ENCODE measurements at regions not wholly inside any gene's neighbourhood (a gene's known extent, or its start where the extent isn't known, plus 50 kb on each side); places are given as distances from the start of the nearest gene placed in this dataset.

DNA sequence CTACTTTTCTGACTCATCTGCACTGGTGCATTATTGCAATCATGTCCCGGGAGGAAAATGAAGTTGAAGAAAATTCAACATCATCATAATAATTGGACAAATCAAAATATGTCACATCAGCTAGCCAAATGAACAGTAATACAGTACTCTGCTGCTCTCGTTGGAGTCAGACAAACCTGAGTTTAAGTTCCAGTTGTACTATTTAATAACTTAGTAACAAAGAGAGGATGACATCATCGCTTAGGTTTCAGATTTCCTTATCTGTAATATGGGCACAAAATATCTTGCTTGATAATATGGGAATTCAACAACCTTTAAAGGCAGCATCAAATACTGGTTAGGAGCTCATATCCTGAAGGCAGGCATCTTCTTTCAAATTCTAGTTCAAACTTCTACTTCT lies 1248.9 kb upstream of the ACO1 start:
- TF ChIP-seq ZNF124 (CRISPR knock-in tag; IDR thresholded peaks at IDR 0.05) (no peak), MAZ (CRISPR knock-in tag; conservative IDR thresholded peaks at IDR 0.05 in 1 of 2, IDR thresholded peaks at IDR 0.05 in 1 of 2) (no peak), HNRNPLL (IDR thresholded peaks at IDR 0.05; ENCODE audit: low read depth, low read length, poor library complexity, severe bottlenecking) (no peak)
- TF ChIP-seq, protein P1, sequence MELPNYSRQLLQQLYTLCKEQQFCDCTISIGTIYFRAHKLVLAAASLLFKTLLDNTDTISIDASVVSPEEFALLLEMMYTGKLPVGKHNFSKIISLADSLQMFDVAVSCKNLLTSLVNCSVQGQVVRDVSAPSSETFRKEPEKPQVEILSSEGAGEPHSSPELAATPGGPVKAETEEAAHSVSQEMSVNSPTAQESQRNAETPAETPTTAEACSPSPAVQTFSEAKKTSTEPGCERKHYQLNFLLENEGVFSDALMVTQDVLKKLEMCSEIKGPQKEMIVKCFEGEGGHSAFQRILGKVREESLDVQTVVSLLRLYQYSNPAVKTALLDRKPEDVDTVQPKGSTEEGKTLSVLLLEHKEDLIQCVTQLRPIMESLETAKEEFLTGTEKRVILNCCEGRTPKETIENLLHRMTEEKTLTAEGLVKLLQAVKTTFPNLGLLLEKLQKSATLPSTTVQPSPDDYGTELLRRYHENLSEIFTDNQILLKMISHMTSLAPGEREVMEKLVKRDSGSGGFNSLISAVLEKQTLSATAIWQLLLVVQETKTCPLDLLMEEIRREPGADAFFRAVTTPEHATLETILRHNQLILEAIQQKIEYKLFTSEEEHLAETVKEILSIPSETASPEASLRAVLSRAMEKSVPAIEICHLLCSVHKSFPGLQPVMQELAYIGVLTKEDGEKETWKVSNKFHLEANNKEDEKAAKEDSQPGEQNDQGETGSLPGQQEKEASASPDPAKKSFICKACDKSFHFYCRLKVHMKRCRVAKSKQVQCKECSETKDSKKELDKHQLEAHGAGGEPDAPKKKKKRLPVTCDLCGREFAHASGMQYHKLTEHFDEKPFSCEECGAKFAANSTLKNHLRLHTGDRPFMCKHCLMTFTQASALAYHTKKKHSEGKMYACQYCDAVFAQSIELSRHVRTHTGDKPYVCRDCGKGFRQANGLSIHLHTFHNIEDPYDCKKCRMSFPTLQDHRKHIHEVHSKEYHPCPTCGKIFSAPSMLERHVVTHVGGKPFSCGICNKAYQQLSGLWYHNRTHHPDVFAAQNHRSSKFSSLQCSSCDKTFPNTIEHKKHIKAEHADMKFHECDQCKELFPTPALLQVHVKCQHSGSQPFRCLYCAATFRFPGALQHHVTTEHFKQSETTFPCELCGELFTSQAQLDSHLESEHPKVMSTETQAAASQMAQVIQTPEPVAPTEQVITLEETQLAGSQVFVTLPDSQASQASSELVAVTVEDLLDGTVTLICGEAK (IDR thresholded peaks at IDR 0.05), result no peak
- TF ChIP-seq, protein P1 (CRISPR knock-in tag; IDR thresholded peaks at IDR 0.05), result no peak
- TF ChIP-seq, protein P2, sequence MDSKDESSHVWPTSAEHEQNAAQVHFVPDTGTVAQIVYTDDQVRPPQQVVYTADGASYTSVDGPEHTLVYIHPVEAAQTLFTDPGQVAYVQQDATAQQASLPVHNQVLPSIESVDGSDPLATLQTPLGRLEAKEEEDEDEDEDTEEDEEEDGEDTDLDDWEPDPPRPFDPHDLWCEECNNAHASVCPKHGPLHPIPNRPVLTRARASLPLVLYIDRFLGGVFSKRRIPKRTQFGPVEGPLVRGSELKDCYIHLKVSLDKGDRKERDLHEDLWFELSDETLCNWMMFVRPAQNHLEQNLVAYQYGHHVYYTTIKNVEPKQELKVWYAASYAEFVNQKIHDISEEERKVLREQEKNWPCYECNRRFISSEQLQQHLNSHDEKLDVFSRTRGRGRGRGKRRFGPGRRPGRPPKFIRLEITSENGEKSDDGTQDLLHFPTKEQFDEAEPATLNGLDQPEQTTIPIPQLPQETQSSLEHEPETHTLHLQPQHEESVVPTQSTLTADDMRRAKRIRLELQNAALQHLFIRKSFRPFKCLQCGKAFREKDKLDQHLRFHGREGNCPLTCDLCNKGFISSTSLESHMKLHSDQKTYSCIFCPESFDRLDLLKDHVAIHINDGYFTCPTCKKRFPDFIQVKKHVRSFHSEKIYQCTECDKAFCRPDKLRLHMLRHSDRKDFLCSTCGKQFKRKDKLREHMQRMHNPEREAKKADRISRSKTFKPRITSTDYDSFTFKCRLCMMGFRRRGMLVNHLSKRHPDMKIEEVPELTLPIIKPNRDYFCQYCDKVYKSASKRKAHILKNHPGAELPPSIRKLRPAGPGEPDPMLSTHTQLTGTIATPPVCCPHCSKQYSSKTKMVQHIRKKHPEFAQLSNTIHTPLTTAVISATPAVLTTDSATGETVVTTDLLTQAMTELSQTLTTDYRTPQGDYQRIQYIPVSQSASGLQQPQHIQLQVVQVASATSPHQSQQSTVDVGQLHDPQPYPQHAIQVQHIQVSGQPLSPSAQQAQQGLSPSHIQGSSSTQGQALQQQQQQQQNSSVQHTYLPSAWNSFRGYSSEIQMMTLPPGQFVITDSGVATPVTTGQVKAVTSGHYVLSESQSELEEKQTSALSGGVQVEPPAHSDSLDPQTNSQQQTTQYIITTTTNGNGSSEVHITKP (IDR thresholded peaks at IDR 0.05; ENCODE audit: partially characterized antibody), result no peak

All from K562 (cell line).